OCI-LY1 (cell line): ENCODE measurements at regions not wholly inside any gene's neighbourhood (a gene's known extent, or its start where the extent isn't known, plus 50 kb on each side); places are given as distances from the start of the nearest gene placed in this dataset.

Experiments
- EZH2 ChIP-seq: fragments of 200-600 bp; sonication (generic), shearing (Covaris generic); IDR thresholded peaks from 2 replicates; pipeline ENCODE4 v1.8.0; 2017; ENCODE audit warnings: borderline replicate concordance, mixed run types, mild to moderate bottlenecking, antibody characterized with exemption, low read length, moderate library complexity, mixed read lengths
- TF ChIP-seq, protein P1 (sequence below): fragments of 200-600 bp; sonication (generic), shearing (Covaris generic); IDR thresholded peaks from 2 replicates; pipeline ENCODE4 v1.5.1; 2017; ENCODE audit warnings: mild to moderate bottlenecking, antibody characterized with exemption, low read length, moderate library complexity, mixed read lengths

DNA sequence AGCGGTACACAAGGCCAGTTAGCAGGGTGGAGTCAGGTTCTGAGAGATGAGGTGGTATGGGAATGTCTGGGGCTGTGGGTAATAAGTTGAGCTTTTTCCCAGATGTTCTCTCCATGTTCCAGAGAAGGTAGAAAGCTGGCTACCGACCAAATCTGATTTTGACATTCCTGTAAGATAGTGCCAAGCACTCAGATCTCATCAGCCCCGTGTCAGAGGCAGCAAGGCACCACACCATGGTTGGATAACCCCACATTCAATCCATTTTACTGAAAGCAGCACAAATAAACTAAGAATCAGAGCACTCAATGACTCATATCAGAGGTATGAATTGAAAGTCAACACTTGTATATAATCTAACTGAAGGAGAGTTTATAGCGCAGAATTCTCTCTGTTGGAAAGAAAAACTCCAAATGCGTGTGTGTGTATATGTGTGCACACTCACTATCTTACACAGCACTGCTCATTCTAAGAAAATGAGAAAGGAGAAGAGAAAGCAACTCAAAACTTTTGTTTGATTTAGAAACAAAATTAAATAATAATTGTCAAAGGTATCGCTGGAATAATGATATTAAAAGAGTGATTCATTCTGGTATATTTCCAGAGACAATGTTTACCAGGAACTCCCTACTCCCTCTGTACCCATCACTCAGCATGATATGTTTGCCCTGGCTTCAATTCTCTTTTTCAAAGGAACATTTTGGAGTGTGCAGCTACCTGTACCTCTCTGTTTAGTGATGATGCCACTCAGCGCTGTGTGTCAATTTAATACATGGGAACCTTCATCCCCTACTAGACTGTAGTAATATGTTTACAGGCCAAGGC lies 375.1 kb upstream of the ID2 start:
- TF ChIP-seq, protein P1, sequence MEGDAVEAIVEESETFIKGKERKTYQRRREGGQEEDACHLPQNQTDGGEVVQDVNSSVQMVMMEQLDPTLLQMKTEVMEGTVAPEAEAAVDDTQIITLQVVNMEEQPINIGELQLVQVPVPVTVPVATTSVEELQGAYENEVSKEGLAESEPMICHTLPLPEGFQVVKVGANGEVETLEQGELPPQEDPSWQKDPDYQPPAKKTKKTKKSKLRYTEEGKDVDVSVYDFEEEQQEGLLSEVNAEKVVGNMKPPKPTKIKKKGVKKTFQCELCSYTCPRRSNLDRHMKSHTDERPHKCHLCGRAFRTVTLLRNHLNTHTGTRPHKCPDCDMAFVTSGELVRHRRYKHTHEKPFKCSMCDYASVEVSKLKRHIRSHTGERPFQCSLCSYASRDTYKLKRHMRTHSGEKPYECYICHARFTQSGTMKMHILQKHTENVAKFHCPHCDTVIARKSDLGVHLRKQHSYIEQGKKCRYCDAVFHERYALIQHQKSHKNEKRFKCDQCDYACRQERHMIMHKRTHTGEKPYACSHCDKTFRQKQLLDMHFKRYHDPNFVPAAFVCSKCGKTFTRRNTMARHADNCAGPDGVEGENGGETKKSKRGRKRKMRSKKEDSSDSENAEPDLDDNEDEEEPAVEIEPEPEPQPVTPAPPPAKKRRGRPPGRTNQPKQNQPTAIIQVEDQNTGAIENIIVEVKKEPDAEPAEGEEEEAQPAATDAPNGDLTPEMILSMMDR = no peak
- no peak for TF ChIP-seq EZH2
